GM19452 (cell line): ENCODE measurements at regions not wholly inside any gene's neighbourhood (a gene's known extent, or its start where the extent isn't known, plus 50 kb on each side); places are given as distances from the start of the nearest gene placed in this dataset.

Experiments
- ATAC-seq: cut with Tn5 transposase; IDR thresholded peaks from one replicate; pipeline ENCODE4 v1.9.1; 2021; ENCODE audit not compliant: unreplicated experiment

DNA sequence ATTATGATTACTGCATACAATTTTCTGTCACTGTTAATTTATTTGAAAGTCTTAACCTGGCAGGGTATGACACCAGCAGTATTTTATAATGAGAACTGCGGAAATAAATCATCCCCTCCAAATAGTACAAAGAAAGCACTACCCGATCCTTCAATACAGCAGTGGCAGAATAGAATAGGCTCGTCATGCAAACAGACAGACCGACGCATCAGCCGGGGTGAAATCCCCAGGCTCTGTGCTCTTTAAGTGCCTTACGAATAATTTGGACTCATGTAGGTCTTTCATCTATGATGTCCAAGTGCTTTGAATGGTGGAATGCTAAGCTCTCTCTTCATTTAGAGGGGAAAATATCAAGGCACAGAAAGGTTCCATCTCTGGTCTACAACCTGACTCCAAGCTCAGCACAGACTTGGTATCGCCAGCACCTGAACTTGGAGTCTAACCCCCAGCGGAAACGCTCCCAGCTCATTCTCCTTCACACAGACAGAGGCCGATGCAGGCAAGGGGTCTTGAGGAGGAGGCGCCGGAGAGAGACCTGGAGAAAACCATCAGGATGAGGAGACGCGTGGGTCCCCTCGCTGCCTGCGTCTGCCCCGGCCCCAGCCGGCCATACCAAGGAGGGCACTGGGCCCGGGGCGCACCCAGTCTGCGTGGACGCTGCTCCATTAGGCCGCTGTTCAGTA is 568.1 kb upstream of the MKI67 start:
- no peak for ATAC-seq

GRCh38 chr10:128694851-128695725 is 568.9 kb upstream of the MKI67 start:
- no peak for ATAC-seq

DNA sequence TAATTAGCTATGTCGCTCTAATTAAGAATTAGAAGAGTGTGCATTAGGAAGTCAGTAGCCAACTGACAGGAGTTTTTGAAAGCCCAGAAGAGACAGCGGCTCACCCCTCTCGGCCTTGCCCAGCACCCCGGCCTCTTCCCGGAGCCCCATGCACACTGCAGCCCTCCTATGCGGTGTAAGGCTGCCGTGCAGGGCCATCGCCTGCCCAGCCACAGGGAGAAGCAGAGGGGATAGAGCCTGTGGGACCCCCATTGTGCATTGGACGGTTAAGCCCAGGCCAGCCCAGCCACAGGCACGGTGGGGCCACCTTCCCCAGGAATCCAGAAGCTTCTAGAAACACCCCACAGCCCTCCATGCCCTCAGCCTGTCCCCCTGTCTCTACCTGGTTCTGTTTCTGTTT is 569.7 kb upstream of the MKI67 start:
- no peak for ATAC-seq

- ATAC-seq, result no peak
These were observed 571.2 kb upstream of the MKI67 start for GRCh38 chr10:128697437-128697836.

DNA sequence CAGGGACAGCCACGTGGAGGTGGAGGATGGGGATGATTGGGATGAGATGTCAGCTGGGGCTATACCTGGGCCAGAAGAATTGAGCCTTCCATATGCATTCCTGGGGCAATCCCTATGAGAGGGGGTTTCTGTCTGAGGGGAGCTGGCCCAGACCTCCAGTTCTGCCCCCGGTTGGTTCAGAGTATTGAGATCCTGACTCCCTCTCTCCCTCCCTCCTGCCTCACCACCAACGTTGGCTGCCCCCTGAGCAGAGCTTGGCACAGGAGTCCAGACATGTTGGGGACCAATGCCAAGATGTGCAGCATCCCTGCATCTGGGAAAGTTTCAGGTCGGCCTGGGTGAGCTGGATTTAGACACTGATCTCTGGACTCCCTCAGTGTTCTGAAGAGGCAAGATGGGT is 575.2 kb upstream of the MKI67 start:
- no peak for ATAC-seq

GRCh38 chr10:128701837-128702236 is 575.6 kb upstream of the MKI67 start:
- ATAC-seq, result no peak

DNA sequence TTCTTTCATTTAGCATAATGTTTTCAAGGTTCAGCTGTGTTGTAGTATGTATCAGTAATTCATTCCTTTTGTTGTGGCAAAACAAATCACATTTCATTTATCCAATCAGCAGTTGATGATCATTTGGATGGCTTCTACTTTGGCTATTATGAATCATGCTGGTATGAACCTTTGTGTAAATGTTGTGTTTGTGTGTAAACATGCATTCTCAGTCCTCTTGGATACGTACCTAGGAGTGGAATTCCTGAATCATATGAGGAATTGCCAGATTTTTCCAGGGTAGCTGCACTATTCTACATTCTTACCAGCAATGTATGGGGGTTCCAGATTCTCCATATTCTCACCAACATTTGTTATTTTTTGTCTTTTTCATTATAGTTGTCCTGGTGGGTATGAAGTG is 578.5 kb upstream of the MKI67 start:
- ATAC-seq, result no peak

- ATAC-seq, result no peak
These were observed 582.0 kb upstream of the MKI67 start for GRCh38 chr10:128708182-128708581.

DNA sequence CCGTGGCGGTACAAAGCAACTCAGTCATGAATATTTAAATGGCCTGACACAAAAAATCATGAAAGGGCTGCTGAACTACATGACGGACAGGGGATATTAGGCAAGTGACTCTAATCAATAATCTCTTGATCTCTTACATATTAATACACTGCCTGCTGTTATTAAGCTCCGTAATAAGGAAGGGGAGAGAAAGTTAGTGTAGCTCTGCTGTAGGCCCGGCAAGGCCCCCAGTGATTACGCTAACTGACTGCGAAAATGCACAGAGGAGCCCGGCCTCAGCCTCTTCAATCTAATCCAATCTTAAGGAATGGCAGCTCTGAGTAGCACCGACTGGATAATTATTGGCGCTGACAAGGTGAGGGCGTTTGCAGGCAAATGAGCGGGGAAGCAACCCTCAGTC is 583.5 kb upstream of the MKI67 start:
- ATAC-seq, result no peak

DNA sequence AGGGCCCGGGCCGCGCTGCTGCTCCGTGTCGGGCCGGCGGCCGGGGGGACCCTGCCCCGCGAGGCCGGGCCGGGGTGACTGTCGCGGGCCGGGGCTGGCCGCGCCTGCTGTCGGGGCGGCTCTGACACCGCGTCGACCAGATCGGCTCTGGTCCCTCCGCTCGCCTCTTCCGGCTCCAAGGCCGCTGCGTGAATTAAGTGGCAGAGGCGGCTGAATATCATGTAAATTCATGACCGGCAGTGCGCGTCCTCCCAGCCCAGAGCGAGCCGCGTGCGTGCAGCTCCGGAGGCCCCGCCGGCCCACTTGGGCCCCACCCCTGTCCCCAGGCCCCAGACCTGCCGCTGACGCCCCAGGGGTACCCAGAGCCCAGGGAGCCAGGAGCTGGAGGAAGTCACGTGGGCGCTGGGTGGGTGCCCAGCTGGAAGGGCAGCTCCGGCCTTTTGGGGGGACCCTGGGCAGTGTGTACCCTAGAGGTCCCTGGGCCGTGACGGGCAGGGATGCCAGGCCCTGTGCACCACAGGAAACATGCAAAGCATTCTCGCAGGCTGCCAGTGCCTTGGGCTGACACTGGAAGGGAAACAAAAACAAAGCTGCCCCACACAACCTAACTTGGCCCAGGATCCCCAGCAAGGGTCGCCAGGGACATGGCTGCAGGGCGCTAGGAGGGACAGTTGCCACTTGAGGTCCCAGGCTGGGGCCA is 584.0 kb upstream of the MKI67 start:
- ATAC-seq, result no peak

DNA sequence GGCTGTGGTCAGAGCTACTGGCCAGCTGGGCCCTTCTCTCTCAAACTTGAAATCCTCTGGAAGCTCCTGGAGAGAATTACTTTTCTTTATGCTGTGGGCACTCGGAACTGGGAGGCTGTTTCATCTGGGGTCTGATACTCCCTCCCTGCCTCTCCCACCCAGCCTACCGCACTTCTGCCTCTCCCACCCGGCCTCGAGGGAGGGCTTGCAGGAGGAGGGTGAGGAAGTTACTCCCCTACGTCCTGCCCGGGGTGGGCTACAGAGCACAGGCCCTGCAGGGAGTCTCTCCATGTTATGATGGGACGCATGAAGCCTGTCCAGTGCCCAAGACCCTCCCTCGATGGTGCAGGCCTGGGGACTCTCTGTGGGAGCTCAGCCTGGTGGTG is 584.6 kb upstream of the MKI67 start:
- ATAC-seq, result no peak

DNA sequence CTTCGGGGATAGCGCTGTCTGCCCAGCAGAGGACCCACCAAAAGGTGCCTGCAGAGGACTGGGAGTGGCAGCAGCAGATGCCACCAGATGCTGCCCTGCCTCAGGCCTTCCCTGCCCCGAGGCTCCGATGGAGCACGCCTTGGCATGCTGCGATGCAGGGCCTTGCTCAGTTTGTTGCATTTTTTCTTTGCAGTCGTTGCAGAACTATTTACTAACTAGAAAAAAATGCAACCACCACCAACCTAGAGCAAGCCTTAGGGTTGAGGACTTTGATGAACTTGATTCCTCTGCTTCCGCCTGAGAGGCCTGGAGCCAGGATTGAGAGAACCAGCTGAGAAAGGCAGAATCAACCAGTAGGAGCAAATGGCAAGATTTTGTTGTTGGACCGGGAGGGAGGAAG is 585.6 kb upstream of the MKI67 start:
- ATAC-seq, result no peak

DNA sequence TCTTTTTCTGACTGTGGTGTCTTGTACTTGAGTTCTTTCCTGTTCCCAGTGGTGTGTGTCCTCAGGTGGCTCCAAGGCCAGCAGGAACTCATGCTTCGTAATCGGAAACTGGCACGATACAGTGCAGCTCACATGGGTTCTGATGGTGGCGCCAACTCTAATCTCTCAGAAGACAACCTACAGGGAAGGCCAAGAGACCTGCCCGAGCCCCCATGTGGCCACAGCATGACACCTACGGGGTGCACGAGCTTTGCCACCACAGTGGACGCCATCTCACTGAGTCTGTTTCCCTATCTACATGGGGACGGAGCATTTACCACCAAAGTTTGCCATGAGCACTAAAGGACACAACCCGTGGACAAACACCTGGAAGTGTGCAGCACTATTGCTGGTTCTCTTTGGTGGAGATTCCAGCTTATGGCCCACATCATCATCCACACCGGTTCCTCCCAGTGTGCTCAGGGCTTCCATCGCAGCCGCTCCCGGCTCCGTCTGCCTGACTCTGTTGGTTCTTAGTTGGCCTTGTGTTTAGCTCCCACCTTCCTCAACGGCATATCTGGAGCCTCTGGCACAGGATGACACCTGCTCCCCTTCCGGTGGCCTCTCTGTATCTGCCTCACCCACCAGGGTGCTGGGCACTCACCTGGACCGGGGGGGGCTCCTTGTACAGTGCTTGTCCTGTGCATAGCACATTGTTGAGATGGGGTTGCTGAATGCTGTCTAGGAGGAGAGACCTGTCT is 586.6 kb upstream of the MKI67 start:
- ATAC-seq, result no peak

- ATAC-seq, result no peak
These were observed 587.2 kb upstream of the MKI67 start for GRCh38 chr10:128713471-128713870.

- no peak for ATAC-seq
These were observed 587.8 kb upstream of the MKI67 start for GRCh38 chr10:128713874-128714570.

GRCh38 chr10:128714644-128715415 is 588.6 kb upstream of the MKI67 start:
- no peak for ATAC-seq

GRCh38 chr10:128716181-128716580 is 590.0 kb upstream of the MKI67 start:
- ATAC-seq, result no peak

DNA sequence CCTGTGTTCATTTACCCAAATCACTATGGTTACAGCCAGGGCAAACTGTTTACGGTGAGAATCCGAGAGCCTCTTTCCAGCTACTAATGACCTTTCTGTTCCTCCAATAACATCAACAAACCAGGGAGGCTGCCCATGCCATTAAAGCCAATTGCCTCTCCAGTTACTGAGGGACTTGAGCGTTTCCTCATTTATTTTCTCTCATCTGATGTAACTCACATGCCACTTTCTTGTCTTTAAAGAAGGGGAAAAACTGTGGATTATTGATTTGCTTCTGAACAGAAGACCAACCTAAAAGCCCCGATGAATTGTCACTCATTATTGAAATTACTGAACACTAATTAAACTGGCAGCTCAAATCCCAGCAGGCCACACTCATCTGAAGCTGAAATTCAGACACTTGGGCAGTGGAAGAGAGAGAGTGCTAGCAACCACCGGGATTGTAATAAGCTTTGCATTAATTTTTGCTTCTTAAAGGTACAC is 595.8 kb upstream of the MKI67 start:
- no peak for ATAC-seq

DNA sequence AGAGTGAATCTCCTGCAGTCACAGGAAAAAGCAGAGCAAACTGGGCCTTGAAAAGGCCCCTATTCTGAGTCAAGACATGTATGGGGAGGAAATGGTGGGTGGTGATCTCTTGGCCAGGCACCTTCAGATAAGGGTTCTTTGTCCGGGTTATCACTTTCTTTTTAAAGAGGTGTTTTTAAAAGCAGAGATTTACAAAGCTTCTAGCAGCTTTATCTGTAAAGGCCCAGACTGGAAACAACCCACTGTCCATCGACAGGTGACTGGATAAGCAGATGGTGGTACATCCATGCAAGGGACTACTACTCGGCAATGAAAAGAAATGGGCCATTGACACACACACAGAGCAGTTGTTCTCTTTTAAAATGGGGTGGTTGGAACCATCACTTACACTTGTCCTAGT is 596.7 kb upstream of the MKI67 start:
- no peak for ATAC-seq
